Right lobe of liver (tissue), 6 donors: ENCODE measurements at regions not wholly inside any gene's neighbourhood (a gene's known extent, or its start where the extent isn't known, plus 50 kb on each side); places are given as distances from the start of the nearest gene placed in this dataset.

Experiments used
- ATAC-seq, 4 donors: fragments of 200-7000 bp; cut with Tn5 transposase; one replicate each; pipeline ENCODE4 v1.9.1; 2020; ENCODE audit warnings: mild to moderate bottlenecking in 4 of 4, moderate library complexity in 4 of 4
- DNase-seq, 3 donors: peaks; one replicate each; pipeline ENCODE4 v3.0.0-alpha.2; 2020
- H3K27ac ChIP-seq, 3 donors: fragments of 200-600 bp; one replicate each; pipeline ENCODE4 v1.8.0; 2022
- H3K27me3 ChIP-seq, 2 donors: fragments of 200-600 bp; one replicate each; pipeline ENCODE4 v1.8.0; 2022
- H3K36me3 ChIP-seq, 4 donors: fragments of 200-600 bp; sonication (generic) in 1 of 4; one replicate each; pipeline versions ENCODE4 v1.5.1 to v1.8.0; 2017 to 2022; ENCODE audit warnings: control low read depth in 1 of 4
- H3K4me1 ChIP-seq, 4 donors: fragments of 200-600 bp; sonication (generic) in 1 of 4; one replicate each; pipeline versions ENCODE4 v1.5.1 to v1.8.0; 2017 to 2022; ENCODE audit warnings: control low read depth in 1 of 4
- H3K4me3 ChIP-seq, 3 donors: fragments of 200-600 bp; one replicate each; pipeline ENCODE4 v1.8.0; 2022
- H3K9me3 ChIP-seq, 4 donors: fragments of 200-600 bp; sonication (generic) in 1 of 4; one replicate each; pipeline versions ENCODE4 v1.5.1 to v1.8.0; 2017 to 2022; ENCODE audit warnings: control low read depth in 1 of 4
- CTCF ChIP-seq, 4 donors: fragments of 200-600 bp in 3 of 4; fragments of 450-650 bp in 1 of 4; IDR thresholded peaks; one replicate each; pipeline versions ENCODE4 v1.5.1 to v1.8.0; 2016 to 2022; ENCODE audit warnings: antibody characterized with exemption in 4 of 4, mild to moderate bottlenecking in 2 of 4
- POLR2A ChIP-seq: fragments of 450-650 bp; IDR thresholded peaks from one replicate; pipeline ENCODE4 v1.6.1; 2017; ENCODE audit warnings: antibody characterized with exemption, mild to moderate bottlenecking
- WGBS: methylation state at CpG from one replicate; pipeline ENCODE4 v1.1.6; 2018; ENCODE audit warnings: low coverage, low lambda C conversion rate; ENCODE audit not compliant: insufficient coverage; ENCODE audit errors: missing lambda C conversion rate; 5-methylcytosine and 5-hydroxymethylcytosine counted together
- intact Hi-C, 2 donors: fragments of 100-400 bp; cut with DNase I; formaldehyde crosslinking; loops; one replicate each; pipeline versions ENCODE4 v1.11.2 to v1.14.1; 2022
- donor health status: DM: no; HTN: yes; CAD: no.
- donor health status: DM: no; HTN: no; CAD: no.
- donor health status: DM: no; HTN: no; CAD: no.
- donor health status: DM: no; HTN: yes; CAD: no.
- donor health status: DM: no; HTN: yes; CAD: no.

- DNase-seq (no peak), ATAC-seq (no peak)
- Histone ChIP-seq H3K4me3 (no peak overlapping the region), H3K27ac (no peak overlapping the region), H3K36me3 (no peaks in the 10 kb centered on the region), H3K4me1 (no peaks in the 10 kb centered on the region), H3K9me3 (no peaks in the 10 kb centered on the region), H3K27me3 (no peaks in the 10 kb centered on the region)
- 23% methylated on average over 4 of the region's 6 CpGs for WGBS
- intact Hi-C loops: no loop called here
- no peak for TF ChIP-seq CTCF (IDR thresholded peaks at IDR 0.05)
- no peak for TF ChIP-seq POLR2A
These were observed 603.5 kb upstream of the CDH4 start for GRCh38 chr20:60648556-60648955.

GRCh38 chr20:60649541-60649940 lies 602.5 kb upstream of the CDH4 start:
- TF ChIP-seq POLR2A (no peak), CTCF (IDR thresholded peaks at IDR 0.05) (no peak)
- Histone ChIP-seq H3K36me3 (no peaks in the 10 kb centered on the region), H3K4me1 (no peaks in the 10 kb centered on the region), H3K4me3 (no peak overlapping the region), H3K27me3 (no peaks in the 10 kb centered on the region), H3K27ac (no peak overlapping the region), H3K9me3 (no peaks in the 10 kb centered on the region)
- ATAC-seq (no peak), DNase-seq (no peak)
- intact Hi-C loops: no loop called here
- 55% methylated on average over 12 of the region's 12 CpGs for WGBS

GRCh38 chr20:60650087-60650486 lies 602.0 kb upstream of the CDH4 start:
- 70% methylated on average over 10 of the region's 10 CpGs for WGBS
- no peak for ATAC-seq

GRCh38 chr20:60652046-60652445 lies 600.0 kb upstream of the CDH4 start:
- TF ChIP-seq POLR2A (no peak), CTCF (IDR thresholded peaks at IDR 0.05) (no peak)
- 35% methylated on average over 2 of the region's 2 CpGs for WGBS
- intact Hi-C loops: no loop called here
- Histone ChIP-seq H3K36me3 (no peaks in the 10 kb centered on the region), H3K9me3 (no peaks in the 10 kb centered on the region), H3K4me1 (no peaks in the 10 kb centered on the region), H3K4me3 (no peak overlapping the region), H3K27me3 (no peaks in the 10 kb centered on the region), H3K27ac (no peak overlapping the region)
- ATAC-seq (no peak), DNase-seq (no peak)

More at GRCh38 chr20:60650087-60650486, 602.0 kb upstream of the CDH4 start:
- Histone ChIP-seq H3K27me3 (no peaks in the 10 kb centered on the region), H3K27ac (no peak overlapping the region), H3K36me3 (no peaks in the 10 kb centered on the region), H3K4me1 (no peaks in the 10 kb centered on the region), H3K4me3 (no peak overlapping the region), H3K9me3 (no peaks in the 10 kb centered on the region)
- intact Hi-C loops: no loop called here
- no peak for DNase-seq
- no peak for TF ChIP-seq CTCF (IDR thresholded peaks at IDR 0.05)

GRCh38 chr20:60652615-60653014 lies 599.4 kb upstream of the CDH4 start:
- intact Hi-C loops: no loop called here
- H3K27ac ChIP-seq: no peak overlapping the region
- no peaks in the 10 kb centered on the region for H3K27me3 ChIP-seq
- no peaks in the 10 kb centered on the region for H3K4me1 ChIP-seq
- H3K36me3 ChIP-seq: no peaks in the 10 kb centered on the region
- no peak overlapping the region for H3K4me3 ChIP-seq
- 59% methylated on average over 4 of the region's 4 CpGs for WGBS
- no peaks in the 10 kb centered on the region for H3K9me3 ChIP-seq
- no peak for ATAC-seq
- DNase-seq: no peak
- TF ChIP-seq CTCF (IDR thresholded peaks at IDR 0.05): no peak
